ENCODE measurements at regions not wholly inside any gene's neighbourhood (a gene's known extent, or its start where the extent isn't known, plus 50 kb on each side); places are given as distances from the start of the nearest gene placed in this dataset.

- Histone ChIP-seq H3K4me1 (ENCODE audit: control insufficient read depth in 3 of 3, insufficient read depth in 2 of 3, low read depth in 1 of 3, low read length in 2 of 3) (no peaks in the 10 kb centered on the region), H3K27ac (ENCODE audit: low read depth in 1 of 3, low read length in 2 of 3) (no peak overlapping the region), H3K36me3 (ENCODE audit: control insufficient read depth in 3 of 3, insufficient read depth in 2 of 3, low read depth in 1 of 3, low read length in 3 of 3) (no peaks in the 10 kb centered on the region), H3K4me3 (ENCODE audit: low read depth in 1 of 3, low read length in 3 of 3) (no peak overlapping the region), H3K9me3 (ENCODE audit: control insufficient read depth in 2 of 2, insufficient read depth in 1 of 2, low read depth in 1 of 2, low read length in 1 of 2) (no peaks in the 10 kb centered on the region), H3K27me3 (ENCODE audit: control insufficient read depth in 3 of 3, insufficient read depth in 3 of 3, low read length in 3 of 3) (no peaks in the 10 kb centered on the region)
- FAIRE-seq (no peak), DNase-seq (peak in 1 of 2 donors; percentile 5)
- WGBS, 3 donors = 29 to 44% (median 37%) methylated on average over 6 of the region's 6 CpGs
Observed at GRCh38 chr2:60252581-60253150, 300.8 kb downstream of the BCL11A start.

- Histone ChIP-seq H3K27ac (ENCODE audit: low read depth in 1 of 3, low read length in 2 of 3) (no peak overlapping the region), H3K9me3 (ENCODE audit: control insufficient read depth in 2 of 2, insufficient read depth in 1 of 2, low read depth in 1 of 2, low read length in 1 of 2) (no peaks in the 10 kb centered on the region), H3K27me3 (ENCODE audit: control insufficient read depth in 3 of 3, insufficient read depth in 3 of 3, low read length in 3 of 3) (no peaks in the 10 kb centered on the region), H3K4me3 (ENCODE audit: low read depth in 1 of 3, low read length in 3 of 3) (no peak overlapping the region), H3K36me3 (ENCODE audit: control insufficient read depth in 3 of 3, insufficient read depth in 2 of 3, low read depth in 1 of 3, low read length in 3 of 3) (no peaks in the 10 kb centered on the region), H3K4me1 (ENCODE audit: control insufficient read depth in 3 of 3, insufficient read depth in 2 of 3, low read depth in 1 of 3, low read length in 2 of 3) (no peaks in the 10 kb centered on the region)
- no peak for FAIRE-seq
- no peak for DNase-seq
Observed at GRCh38 chr2:60251247-60251646, 302.2 kb downstream of the BCL11A start.

- Histone ChIP-seq H3K27ac (ENCODE audit: low read depth in 1 of 3, low read length in 2 of 3) (no peak overlapping the region), H3K27me3 (ENCODE audit: control insufficient read depth in 3 of 3, insufficient read depth in 3 of 3, low read length in 3 of 3) (no peaks in the 10 kb centered on the region), H3K4me1 (ENCODE audit: control insufficient read depth in 3 of 3, insufficient read depth in 2 of 3, low read depth in 1 of 3, low read length in 2 of 3) (no peaks in the 10 kb centered on the region), H3K4me3 (ENCODE audit: low read depth in 1 of 3, low read length in 3 of 3) (no peak overlapping the region), H3K9me3 (ENCODE audit: control insufficient read depth in 2 of 2, insufficient read depth in 1 of 2, low read depth in 1 of 2, low read length in 1 of 2) (no peaks in the 10 kb centered on the region), H3K36me3 (ENCODE audit: control insufficient read depth in 3 of 3, insufficient read depth in 2 of 3, low read depth in 1 of 3, low read length in 3 of 3) (no peaks in the 10 kb centered on the region)
- no peak for FAIRE-seq
- 82 to 91% (median 89%) methylated on average over 5 of the region's 5 CpGs for WGBS, 3 donors
- no peak for DNase-seq
Observed at GRCh38 chr2:60249879-60250278, 303.6 kb downstream of the BCL11A start.

- Histone ChIP-seq H3K4me1 (ENCODE audit: control insufficient read depth in 3 of 3, insufficient read depth in 2 of 3, low read depth in 1 of 3, low read length in 2 of 3) (no peaks in the 10 kb centered on the region), H3K27me3 (ENCODE audit: control insufficient read depth in 3 of 3, insufficient read depth in 3 of 3, low read length in 3 of 3) (no peaks in the 10 kb centered on the region), H3K4me3 (ENCODE audit: low read depth in 1 of 3, low read length in 3 of 3) (no peak overlapping the region), H3K36me3 (ENCODE audit: control insufficient read depth in 3 of 3, insufficient read depth in 2 of 3, low read depth in 1 of 3, low read length in 3 of 3) (no peaks in the 10 kb centered on the region), H3K27ac (ENCODE audit: low read depth in 1 of 3, low read length in 2 of 3) (no peak overlapping the region), H3K9me3 (ENCODE audit: control insufficient read depth in 2 of 2, insufficient read depth in 1 of 2, low read depth in 1 of 2, low read length in 1 of 2) (peaks cover 0 to 3% of the 10 kb centered on the region in 2 donors)
- WGBS, 3 donors = 89 to 95% (median 90%) methylated on average over 9 of the region's 9 CpGs
- DNase-seq (no peak), FAIRE-seq (no peak)
Observed at GRCh38 chr2:60247471-60247870, 306.0 kb downstream of the BCL11A start.

GRCh38 chr2:60246583-60246982 lies 306.9 kb downstream of the BCL11A start:
- WGBS, 3 donors = 97 to 100% (median 98%) methylated on average over 2 of the region's 2 CpGs
- Histone ChIP-seq H3K4me1 (ENCODE audit: control insufficient read depth in 3 of 3, insufficient read depth in 2 of 3, low read depth in 1 of 3, low read length in 2 of 3) (no peaks in the 10 kb centered on the region), H3K9me3 (ENCODE audit: control insufficient read depth in 2 of 2, insufficient read depth in 1 of 2, low read depth in 1 of 2, low read length in 1 of 2) (peaks cover 0 to 6% of the 10 kb centered on the region in 2 donors), H3K27me3 (ENCODE audit: control insufficient read depth in 3 of 3, insufficient read depth in 3 of 3, low read length in 3 of 3) (no peaks in the 10 kb centered on the region), H3K27ac (ENCODE audit: low read depth in 1 of 3, low read length in 2 of 3) (no peak overlapping the region), H3K36me3 (ENCODE audit: control insufficient read depth in 3 of 3, insufficient read depth in 2 of 3, low read depth in 1 of 3, low read length in 3 of 3) (no peaks in the 10 kb centered on the region), H3K4me3 (ENCODE audit: low read depth in 1 of 3, low read length in 3 of 3) (no peak overlapping the region)
- FAIRE-seq (no peak), DNase-seq (no peak)

- no peaks in the 10 kb centered on the region for H3K4me1 ChIP-seq (ENCODE audit: control insufficient read depth in 3 of 3, insufficient read depth in 2 of 3, low read depth in 1 of 3, low read length in 2 of 3)
- peak in 1 of 2 donors; percentile 39 for DNase-seq
- no peaks in the 10 kb centered on the region for H3K27me3 ChIP-seq (ENCODE audit: control insufficient read depth in 3 of 3, insufficient read depth in 3 of 3, low read length in 3 of 3)
- H3K27ac ChIP-seq (ENCODE audit: low read depth in 1 of 3, low read length in 2 of 3) = no peak overlapping the region
- no peak overlapping the region for H3K4me3 ChIP-seq (ENCODE audit: low read depth in 1 of 3, low read length in 3 of 3)
- no peaks in the 10 kb centered on the region for H3K36me3 ChIP-seq (ENCODE audit: control insufficient read depth in 3 of 3, insufficient read depth in 2 of 3, low read depth in 1 of 3, low read length in 3 of 3)
- no peak for FAIRE-seq
- WGBS, 3 donors = 92 to 94% (median 93%) methylated on average over 6 of the region's 6 CpGs
- peaks cover 0 to 2% of the 10 kb centered on the region in 2 donors for H3K9me3 ChIP-seq (ENCODE audit: control insufficient read depth in 2 of 2, insufficient read depth in 1 of 2, low read depth in 1 of 2, low read length in 1 of 2)
Observed at GRCh38 chr2:60234274-60234986, 319.0 kb downstream of the BCL11A start.

- H3K4me1 ChIP-seq (ENCODE audit: control insufficient read depth in 3 of 3, insufficient read depth in 2 of 3, low read depth in 1 of 3, low read length in 2 of 3) = no peaks in the 10 kb centered on the region
- 37 to 54% (median 43%) methylated on average over 2 of the region's 2 CpGs for WGBS, 3 donors
- no peak for FAIRE-seq
- H3K9me3 ChIP-seq (ENCODE audit: control insufficient read depth in 2 of 2, insufficient read depth in 1 of 2, low read depth in 1 of 2, low read length in 1 of 2) = peaks cover 0 to 8% of the 10 kb centered on the region in 2 donors
- no peak overlapping the region for H3K4me3 ChIP-seq (ENCODE audit: low read depth in 1 of 3, low read length in 3 of 3)
- H3K27me3 ChIP-seq (ENCODE audit: control insufficient read depth in 3 of 3, insufficient read depth in 3 of 3, low read length in 3 of 3) = no peaks in the 10 kb centered on the region
- no peak overlapping the region for H3K27ac ChIP-seq (ENCODE audit: low read depth in 1 of 3, low read length in 2 of 3)
- no peak for DNase-seq
- H3K36me3 ChIP-seq (ENCODE audit: control insufficient read depth in 3 of 3, insufficient read depth in 2 of 3, low read depth in 1 of 3, low read length in 3 of 3) = no peaks in the 10 kb centered on the region
Observed at GRCh38 chr2:60230596-60230995, 322.9 kb downstream of the BCL11A start.

- DNase-seq (no peak), FAIRE-seq (no peak)
- no peaks in the 10 kb centered on the region for H3K27me3 ChIP-seq (ENCODE audit: control insufficient read depth in 3 of 3, insufficient read depth in 3 of 3, low read length in 3 of 3)
- 69 to 77% (median 76%) methylated on average over 6 of the region's 6 CpGs for WGBS, 3 donors
- H3K4me1 ChIP-seq (ENCODE audit: control insufficient read depth in 3 of 3, insufficient read depth in 2 of 3, low read depth in 1 of 3, low read length in 2 of 3) = no peaks in the 10 kb centered on the region
- peaks cover 0 to 8% of the 10 kb centered on the region in 2 donors for H3K9me3 ChIP-seq (ENCODE audit: control insufficient read depth in 2 of 2, insufficient read depth in 1 of 2, low read depth in 1 of 2, low read length in 1 of 2)
- no peak overlapping the region for H3K4me3 ChIP-seq (ENCODE audit: low read depth in 1 of 3, low read length in 3 of 3)
- no peak overlapping the region for H3K27ac ChIP-seq (ENCODE audit: low read depth in 1 of 3, low read length in 2 of 3)
- H3K36me3 ChIP-seq (ENCODE audit: control insufficient read depth in 3 of 3, insufficient read depth in 2 of 3, low read depth in 1 of 3, low read length in 3 of 3) = no peaks in the 10 kb centered on the region
Observed at GRCh38 chr2:60230037-60230436, 323.4 kb downstream of the BCL11A start.

- no peak overlapping the region for H3K4me3 ChIP-seq (ENCODE audit: low read depth in 1 of 3, low read length in 3 of 3)
- H3K36me3 ChIP-seq (ENCODE audit: control insufficient read depth in 3 of 3, insufficient read depth in 2 of 3, low read depth in 1 of 3, low read length in 3 of 3) = no peaks in the 10 kb centered on the region
- DNase-seq = no peak
- 88 to 93% (median 92%) methylated on average over 3 of the region's 3 CpGs for WGBS, 3 donors
- no peak for FAIRE-seq
- H3K4me1 ChIP-seq (ENCODE audit: control insufficient read depth in 3 of 3, insufficient read depth in 2 of 3, low read depth in 1 of 3, low read length in 2 of 3) = no peaks in the 10 kb centered on the region
- no peaks in the 10 kb centered on the region for H3K27me3 ChIP-seq (ENCODE audit: control insufficient read depth in 3 of 3, insufficient read depth in 3 of 3, low read length in 3 of 3)
- peaks cover 0 to 6% of the 10 kb centered on the region in 2 donors for H3K9me3 ChIP-seq (ENCODE audit: control insufficient read depth in 2 of 2, insufficient read depth in 1 of 2, low read depth in 1 of 2, low read length in 1 of 2)
- no peak overlapping the region for H3K27ac ChIP-seq (ENCODE audit: low read depth in 1 of 3, low read length in 2 of 3)
Observed at GRCh38 chr2:60226943-60227342, 326.5 kb downstream of the BCL11A start.

Data from small intestine (tissue), 7 donors.